SK-N-SH (cell line): ENCODE measurements at regions not wholly inside any gene's neighbourhood (a gene's known extent, or its start where the extent isn't known, plus 50 kb on each side); places are given as distances from the start of the nearest gene placed in this dataset.

Experiments
- CTCF ChIA-PET: fragments of 300-600, 350-600 bp; formaldehyde crosslinking; extraction: SDS; loops from one replicate; lab custom pipeline; 2021; lab: Yijun Ruan, JAX
- POLR2A ChIA-PET: fragments of 350-600 bp; sonication (Branson Sonifier 250); formaldehyde crosslinking; extraction: SDS; loops from one replicate; lab custom pipeline; 2020; ENCODE audit warnings: antibody characterized with exemption, inconsistent platforms; lab: Yijun Ruan, JAX
- DNase-seq: peaks from one replicate; pipeline ENCODE4 v3.0.0; 2012
- H2AFZ ChIP-seq: fragments of 200-600 bp; sonication (generic); 2 replicates; pipeline ENCODE4 v1.8.1; 2016; ENCODE audit warnings: antibody characterized with exemption, mild to moderate bottlenecking, low read depth
- H3F3A ChIP-seq: fragments of 200-600 bp; sonication (generic); replicated peaks from 2 replicates; pipeline ENCODE3; 2016; ENCODE audit warnings: antibody characterized with exemption, mild to moderate bottlenecking; ENCODE audit not compliant: insufficient read depth
- H3K27ac ChIP-seq, 2 experiments: fragments of 200-500 bp in 1 of 2; fragments of 200-600 bp in 1 of 2; sonication (Bioruptor generic) in 1 of 2; sonication (generic), shearing (Covaris generic) in 1 of 2; 2 replicates each; pipeline versions ENCODE4 v1.5.1 to v1.6.1; 2014 to 2016; ENCODE audit warnings: low read depth in 2 of 2, inconsistent platforms in 1 of 2, low read length in 1 of 2, mild to moderate bottlenecking in 1 of 2, mixed read lengths in 1 of 2
- H3K27me3 ChIP-seq: fragments of 200-600 bp; sonication (generic), shearing (Covaris generic); 2 replicates; pipeline ENCODE4 v1.6.1; 2016; ENCODE audit warnings: mixed run types; ENCODE audit not compliant: insufficient read depth
- H3K36me3 ChIP-seq, 2 experiments: fragments of 200-500 bp in 1 of 2; fragments of 200-600 bp in 1 of 2; sonication (Bioruptor generic) in 1 of 2; sonication (generic) in 1 of 2; replicated peaks in 1 of 2; 2 replicates each; pipeline versions ENCODE3 to v1.5.1; 2014 to 2016; ENCODE audit warnings: low read length in 1 of 2, mild to moderate bottlenecking in 1 of 2; ENCODE audit not compliant: insufficient read depth in 2 of 2, control insufficient read depth in 1 of 2
- H3K4me1 ChIP-seq, 2 experiments: fragments of 200-500 bp in 1 of 2; fragments of 200-600 bp in 1 of 2; sonication (Bioruptor generic) in 1 of 2; sonication (generic), shearing (Covaris generic) in 1 of 2; 2 replicates each; pipeline versions ENCODE4 v1.5.1 to v1.6.1; 2014 to 2016; ENCODE audit warnings: low read depth in 1 of 2, low read length in 1 of 2, mixed run types in 1 of 2; ENCODE audit not compliant: insufficient read depth in 2 of 2, control insufficient read depth in 1 of 2
- H3K4me2 ChIP-seq: fragments of 200-600 bp; sonication (generic), shearing (Covaris generic); 2 replicates; pipeline ENCODE4 v1.6.1; 2017; ENCODE audit warnings: mixed run types
- H3K4me3 ChIP-seq, 2 experiments: fragments of 200-500 bp in 1 of 2; fragments of 200-600 bp in 1 of 2; sonication (Bioruptor generic) in 1 of 2; sonication (generic), shearing (Covaris generic) in 1 of 2; 2 replicates each; pipeline versions ENCODE4 v1.5.1 to v1.8.1; 2014 to 2016; ENCODE audit warnings: low read depth in 2 of 2, inconsistent platforms in 1 of 2, low read length in 1 of 2, mild to moderate bottlenecking in 1 of 2, mixed read lengths in 1 of 2, moderate library complexity in 1 of 2
- H3K79me2 ChIP-seq: fragments of 200-600 bp; sonication (generic); 2 replicates; pipeline ENCODE4 v1.8.1; 2017; ENCODE audit warnings: mild to moderate bottlenecking; ENCODE audit not compliant: insufficient read depth
- H3K9ac ChIP-seq: fragments of 200-600 bp; sonication (generic); 2 replicates; pipeline ENCODE4 v1.6.1; 2017; ENCODE audit warnings: mixed run types
- H3K9me2 ChIP-seq: fragments of 200-600 bp; sonication (generic); 2 replicates; pipeline ENCODE4 v1.6.1; 2017; ENCODE audit warnings: mixed run types
- H3K9me3 ChIP-seq: fragments of 200-600 bp; sonication (generic); 2 replicates; pipeline ENCODE4 v1.6.1; 2017; ENCODE audit warnings: mixed run types, mild to moderate bottlenecking, moderate library complexity
- H4K20me1 ChIP-seq: fragments of 200-600 bp; sonication (generic); 2 replicates; pipeline ENCODE4 v1.6.1; 2017; ENCODE audit warnings: mild to moderate bottlenecking, mixed run types; ENCODE audit not compliant: insufficient read depth
- CHD2 ChIP-seq: fragments of 150-350 bp; IDR thresholded peaks from 2 replicates; pipeline ENCODE4 v1.6.1; 2018; ENCODE audit warnings: low read length; ENCODE audit not compliant: partially characterized antibody
- ELF1 ChIP-seq: IDR thresholded peaks from 2 replicates; pipeline ENCODE4 v1.4.0; 2012
- EP300 ChIP-seq, 2 experiments: IDR thresholded peaks; 2 replicates each; pipeline versions ENCODE4 v1.4.0 to v1.6.1; 2012; ENCODE audit warnings: borderline replicate concordance in 1 of 2, low read depth in 1 of 2, low read length in 1 of 2
- FOSL2 ChIP-seq: IDR thresholded peaks from 2 replicates; pipeline ENCODE4 v1.4.0; 2012; ENCODE audit warnings: low read depth, mild to moderate bottlenecking, moderate library complexity, borderline replicate concordance
- GABPA ChIP-seq: IDR thresholded peaks from 2 replicates; pipeline ENCODE4 v1.4.0; 2012; ENCODE audit warnings: low read depth, mild to moderate bottlenecking
- JUND ChIP-seq: IDR thresholded peaks from 2 replicates; pipeline ENCODE4 v1.4.0; 2012
- MEF2A ChIP-seq: IDR thresholded peaks from 2 replicates; pipeline ENCODE4 v1.4.0; 2012; ENCODE audit warnings: low read depth, borderline replicate concordance
- NFIC ChIP-seq: IDR thresholded peaks from 2 replicates; pipeline ENCODE4 v1.4.0; 2012; ENCODE audit warnings: borderline replicate concordance
- PBX3 ChIP-seq: IDR thresholded peaks from 2 replicates; pipeline ENCODE4; 2012
- RAD21 ChIP-seq: IDR thresholded peaks from 2 replicates; pipeline ENCODE4 v1.6.1; 2012; ENCODE audit warnings: mild to moderate bottlenecking, low read length
- RCOR1 ChIP-seq: fragments of 150-350 bp; IDR thresholded peaks from 2 replicates; pipeline ENCODE4 v1.6.1; 2017; ENCODE audit warnings: antibody characterized with exemption, low read length
- SMC3 ChIP-seq: IDR thresholded peaks from 2 replicates; pipeline ENCODE4 v1.6.1; 2012; ENCODE audit warnings: low read depth, low read length, improper control_type of control experiment
- TEAD4 ChIP-seq: IDR thresholded peaks from 2 replicates; pipeline ENCODE4 v1.4.0; 2012; ENCODE audit warnings: mild to moderate bottlenecking, borderline replicate concordance; ENCODE audit not compliant: insufficient read depth
- YY1 ChIP-seq: IDR thresholded peaks from 2 replicates; pipeline ENCODE4 v1.4.0; 2012; ENCODE audit warnings: low read depth, mild to moderate bottlenecking
- ZBTB33 ChIP-seq: IDR thresholded peaks from 2 replicates; pipeline ENCODE4 v1.4.0; 2012; ENCODE audit warnings: low read depth, borderline replicate concordance
- WGBS: methylation state at CpG from one replicate; pipeline ENCODE4 v1.1.6; 2017; ENCODE audit warnings: low lambda C conversion rate; 5-methylcytosine and 5-hydroxymethylcytosine counted together
- TF ChIP-seq, protein P1 (sequence below): fragments of 150-350 bp; IDR thresholded peaks from 2 replicates; pipeline ENCODE4 v1.6.1; 2016; ENCODE audit warnings: mild to moderate bottlenecking, low read depth, low read length
- TF ChIP-seq, protein P2 (sequence below): IDR thresholded peaks from 2 replicates; pipeline ENCODE4 v1.4.0; 2012; ENCODE audit warnings: low read depth
- TF ChIP-seq, protein P3 (sequence below): IDR thresholded peaks from 2 replicates; pipeline ENCODE4 v1.4.0; 2012; ENCODE audit warnings: low read depth, borderline replicate concordance

- H4K20me1 ChIP-seq: no peaks in the 10 kb centered on the region
- TF ChIP-seq CHD2 (no peak), NFIC (no peak), RCOR1 (no peak), YY1 (no peak), TEAD4 (no peak), GABPA (no peak), EP300 (IDR thresholded peaks at IDR 0.05; ENCODE audit: borderline replicate concordance in 1 of 2, low read depth in 1 of 2, low read length in 1 of 2) (no peak), JUND (no peak), PBX3 (no peak), RAD21 (no peak), ELF1 (no peak), FOSL2 (no peak), SMC3 (no peak)
- TF ChIP-seq, protein P1, sequence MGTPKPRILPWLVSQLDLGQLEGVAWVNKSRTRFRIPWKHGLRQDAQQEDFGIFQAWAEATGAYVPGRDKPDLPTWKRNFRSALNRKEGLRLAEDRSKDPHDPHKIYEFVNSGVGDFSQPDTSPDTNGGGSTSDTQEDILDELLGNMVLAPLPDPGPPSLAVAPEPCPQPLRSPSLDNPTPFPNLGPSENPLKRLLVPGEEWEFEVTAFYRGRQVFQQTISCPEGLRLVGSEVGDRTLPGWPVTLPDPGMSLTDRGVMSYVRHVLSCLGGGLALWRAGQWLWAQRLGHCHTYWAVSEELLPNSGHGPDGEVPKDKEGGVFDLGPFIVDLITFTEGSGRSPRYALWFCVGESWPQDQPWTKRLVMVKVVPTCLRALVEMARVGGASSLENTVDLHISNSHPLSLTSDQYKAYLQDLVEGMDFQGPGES: no peak
- TF ChIP-seq, protein P2, sequence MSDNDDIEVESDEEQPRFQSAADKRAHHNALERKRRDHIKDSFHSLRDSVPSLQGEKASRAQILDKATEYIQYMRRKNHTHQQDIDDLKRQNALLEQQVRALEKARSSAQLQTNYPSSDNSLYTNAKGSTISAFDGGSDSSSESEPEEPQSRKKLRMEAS: no peak
- TF ChIP-seq, protein P3, sequence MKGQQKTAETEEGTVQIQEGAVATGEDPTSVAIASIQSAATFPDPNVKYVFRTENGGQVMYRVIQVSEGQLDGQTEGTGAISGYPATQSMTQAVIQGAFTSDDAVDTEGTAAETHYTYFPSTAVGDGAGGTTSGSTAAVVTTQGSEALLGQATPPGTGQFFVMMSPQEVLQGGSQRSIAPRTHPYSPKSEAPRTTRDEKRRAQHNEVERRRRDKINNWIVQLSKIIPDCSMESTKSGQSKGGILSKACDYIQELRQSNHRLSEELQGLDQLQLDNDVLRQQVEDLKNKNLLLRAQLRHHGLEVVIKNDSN: no peak
- H3K27me3 ChIP-seq: no peaks in the 10 kb centered on the region
- H3K9me3 ChIP-seq: no peaks in the 10 kb centered on the region
- no peaks in the 10 kb centered on the region for H3K36me3 ChIP-seq
- ChIA-PET POLR2A (no interaction called here), CTCF (no interaction called here)
- H3K27ac ChIP-seq: no peak overlapping the region
- no peaks in the 10 kb centered on the region for H3F3A ChIP-seq
- H2AFZ ChIP-seq: no peak overlapping the region
- H3K4me1 ChIP-seq: no peaks in the 10 kb centered on the region
- H3K4me2 ChIP-seq: no peak overlapping the region
- no peak overlapping the region for H3K4me3 ChIP-seq
- H3K9ac ChIP-seq: no peak overlapping the region
- no peaks in the 10 kb centered on the region for H3K79me2 ChIP-seq
- no peaks in the 10 kb centered on the region for H3K9me2 ChIP-seq
- DNase-seq: no peak
- 2% methylated on average over 2 of the region's 2 CpGs for WGBS
These were observed 224.6 kb downstream of the EPHA4 start for GRCh38 chr2:221347471-221347870.

GRCh38 chr2:221350616-221351015, 221.5 kb downstream of the EPHA4 start:
- H3K4me1 ChIP-seq: no peaks in the 10 kb centered on the region
- no peak overlapping the region for H3K4me2 ChIP-seq
- H3F3A ChIP-seq: no peaks in the 10 kb centered on the region
- H3K27me3 ChIP-seq: no peaks in the 10 kb centered on the region
- CTCF ChIA-PET: no interaction called here
- POLR2A ChIA-PET: no interaction called here
- no peak overlapping the region for H3K9ac ChIP-seq
- no peak for TF ChIP-seq YY1
- no peak for TF ChIP-seq MEF2A
- no peak for TF ChIP-seq JUND
- TF ChIP-seq ZBTB33: no peak
- no peak overlapping the region for H3K4me3 ChIP-seq
- no peak overlapping the region for H2AFZ ChIP-seq
- no peaks in the 10 kb centered on the region for H3K36me3 ChIP-seq
- H3K27ac ChIP-seq: no peak overlapping the region
- H3K9me3 ChIP-seq: no peaks in the 10 kb centered on the region
- H3K9me2 ChIP-seq: no peaks in the 10 kb centered on the region
- WGBS: 0% methylated on average over 1 of the region's 1 CpG
- DNase-seq: no peak
- no peaks in the 10 kb centered on the region for H3K79me2 ChIP-seq
- no peaks in the 10 kb centered on the region for H4K20me1 ChIP-seq
